ENCODE measurements at regions not wholly inside any gene's neighbourhood (a gene's known extent, or its start where the extent isn't known, plus 50 kb on each side); places are given as distances from the start of the nearest gene placed in this dataset.

- no peak for TF ChIP-seq CTCF (IDR thresholded peaks at IDR 0.05; ENCODE audit: low read depth, low read length, poor library complexity, severe bottlenecking)
- no peak for TF ChIP-seq EZH2phosphoT487 (IDR thresholded peaks at IDR 0.05; ENCODE audit: borderline replicate concordance, low read length)
These were observed 208.3 kb upstream of the PCDH9 start for GRCh38 chr13:67438465-67438864.

Data from DOHH2 (cell line).